Activated CD8-positive, alpha-beta memory T cell treated with anti-CD3 and anti-CD28 coated beads for 48 hours (primary cell): ENCODE measurements at regions not wholly inside any gene's neighbourhood (a gene's known extent, or its start where the extent isn't known, plus 50 kb on each side); places are given as distances from the start of the nearest gene placed in this dataset.
"Not testable (repeated sequence)": the region's sequence is repeated elsewhere in the genome, so short reads cannot be mapped to it uniquely, and the experiment has no call there.

Experiments used
- DNase-seq, 3 experiments: peaks; one replicate each; pipeline ENCODE4 v3.0.0-alpha.2; 2020; ENCODE audit warnings: low read depth in 2 of 3, low spot score in 2 of 3

- DNase-seq, result no peak
Measured at GRCh38 chr10:106304056-106304455, 860.5 kb downstream of the SORCS1 start.

- no peak for DNase-seq
Measured at GRCh38 chr10:106302961-106303360, 861.5 kb downstream of the SORCS1 start.

DNA sequence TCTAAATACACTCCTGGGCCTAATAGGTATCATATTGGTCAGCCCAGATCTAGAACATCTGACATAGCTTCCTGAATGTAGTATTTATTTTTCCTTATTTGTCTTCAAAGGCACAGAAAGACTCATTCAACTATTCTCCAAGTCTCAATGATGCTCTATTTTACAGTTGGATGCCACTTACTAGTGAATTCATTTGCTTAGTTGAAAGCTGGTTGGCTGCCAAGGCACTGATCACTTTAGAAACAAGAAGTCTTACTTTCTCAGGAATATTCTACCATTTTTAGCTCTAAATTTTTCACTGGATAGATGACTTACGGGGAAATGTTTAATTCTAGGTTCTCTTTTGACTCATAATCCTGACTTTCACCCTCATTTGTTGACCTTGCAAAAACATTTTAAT lies 863.4 kb downstream of the SORCS1 start:
- no peak for DNase-seq

DNA sequence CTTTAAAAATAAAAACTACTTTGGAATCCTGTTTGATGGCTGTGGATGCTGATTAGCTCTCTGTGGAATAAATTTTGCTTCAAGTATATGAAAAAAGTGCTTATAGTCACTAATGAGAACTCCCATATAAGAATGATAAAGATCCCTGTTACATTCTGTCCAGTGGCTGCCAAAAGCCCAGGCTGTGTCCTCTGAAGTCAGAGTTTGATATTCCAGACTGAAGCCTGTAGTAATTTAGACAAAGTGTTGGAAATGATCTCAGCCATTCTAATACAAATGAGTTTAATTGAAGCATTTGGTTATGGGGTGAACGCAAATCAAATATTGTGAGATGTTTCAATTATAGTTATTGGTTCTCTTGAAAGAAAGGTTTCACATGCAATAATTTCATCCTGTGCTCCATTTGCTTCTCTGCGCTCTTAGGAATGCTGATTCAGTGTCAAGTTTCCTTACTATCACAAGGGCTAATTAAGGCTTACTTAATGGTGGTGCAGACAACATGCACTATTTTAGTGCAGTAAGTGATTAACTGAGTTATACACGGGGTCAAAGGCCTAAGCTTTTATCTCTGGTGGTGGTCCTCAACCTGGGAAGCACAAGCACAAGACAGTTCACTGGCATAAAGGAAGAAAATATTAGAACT lies 867.6 kb downstream of the SORCS1 start:
- no peak for DNase-seq

- no peak for DNase-seq
Measured at GRCh38 chr10:106284802-106285587, 879.5 kb downstream of the SORCS1 start.

GRCh38 chr10:106280896-106281460 lies 883.5 kb downstream of the SORCS1 start:
- no peak for DNase-seq

GRCh38 chr10:106278383-106278782 lies 886.1 kb downstream of the SORCS1 start:
- no peak for DNase-seq

GRCh38 chr10:106271237-106271636 lies 893.3 kb downstream of the SORCS1 start:
- DNase-seq, result no peak

DNA sequence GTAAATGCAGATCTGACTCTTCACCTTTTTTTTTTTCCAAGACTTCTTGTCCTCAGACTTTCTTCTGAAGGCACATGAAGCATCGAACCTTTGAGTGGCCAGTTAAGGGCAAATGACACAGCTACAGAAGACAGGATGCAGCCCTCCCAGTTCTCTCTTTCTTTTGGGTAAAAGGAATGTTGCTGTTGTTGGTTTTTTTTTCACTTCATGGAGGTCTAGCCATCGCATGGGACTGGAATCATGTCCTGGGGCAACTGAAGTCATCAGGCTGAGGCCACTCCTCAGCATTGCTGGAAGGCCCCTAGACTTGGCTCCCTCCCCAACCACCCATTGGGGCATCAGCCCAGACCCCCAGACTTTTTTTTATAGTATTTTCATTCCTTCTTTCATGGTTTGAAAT lies 896.5 kb downstream of the SORCS1 start:
- DNase-seq, result no peak

DNA sequence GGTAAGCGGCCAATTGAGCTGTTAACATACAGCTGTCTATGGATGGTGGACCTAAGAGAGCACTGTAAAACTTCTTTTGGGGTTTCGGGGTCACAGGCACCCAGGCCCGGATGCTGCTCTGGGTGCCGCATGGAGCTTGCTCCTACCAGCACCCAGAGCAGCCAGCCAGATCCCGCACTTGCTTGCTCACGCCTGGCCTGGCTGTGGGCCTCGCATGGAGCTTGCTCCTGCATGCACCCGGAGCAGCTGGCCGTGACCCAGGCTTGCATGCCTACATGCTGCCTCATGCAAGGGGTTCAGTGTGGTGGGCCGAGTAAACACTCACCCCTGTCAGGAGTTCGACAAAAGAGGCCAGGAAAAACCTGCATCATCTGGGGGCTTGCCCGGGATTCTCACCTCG lies 896.9 kb downstream of the SORCS1 start:
- no peak for DNase-seq

GRCh38 chr10:106257432-106257831 lies 907.1 kb downstream of the SORCS1 start:
- not testable (repeated sequence) for DNase-seq

DNA sequence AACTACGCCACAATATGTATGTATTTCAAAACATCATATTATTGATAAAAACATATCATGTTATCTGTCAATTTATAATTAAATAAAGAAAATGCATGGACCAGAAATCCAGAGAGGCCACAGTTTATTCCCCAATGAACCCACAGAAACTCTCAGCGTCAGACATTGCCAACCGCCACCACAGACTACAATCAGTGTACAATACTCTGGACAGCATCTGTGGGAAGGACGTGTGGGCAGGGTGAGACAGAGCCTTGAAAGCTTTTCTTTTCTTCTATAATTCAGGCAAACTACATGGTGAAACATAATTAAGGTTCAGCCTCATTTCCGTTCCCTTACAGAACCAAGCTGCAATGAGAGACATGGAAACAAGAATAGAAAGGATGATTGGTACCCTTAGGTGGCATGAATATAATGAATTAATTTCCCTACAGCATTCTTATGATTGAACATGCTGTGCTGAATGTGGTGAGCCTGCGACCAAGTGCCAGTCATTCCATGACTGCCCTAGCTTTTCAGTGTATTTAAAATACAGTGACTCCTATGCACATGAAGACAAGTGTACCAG lies 909.3 kb downstream of the SORCS1 start:
- DNase-seq, result no peak

- no peak for DNase-seq
Measured at GRCh38 chr10:106254071-106254470, 910.4 kb downstream of the SORCS1 start.

- no peak for DNase-seq
Measured at GRCh38 chr10:106252541-106252940, 912.0 kb downstream of the SORCS1 start.

- DNase-seq, result no peak
Measured at GRCh38 chr10:106251573-106251972, 912.9 kb downstream of the SORCS1 start.

DNA sequence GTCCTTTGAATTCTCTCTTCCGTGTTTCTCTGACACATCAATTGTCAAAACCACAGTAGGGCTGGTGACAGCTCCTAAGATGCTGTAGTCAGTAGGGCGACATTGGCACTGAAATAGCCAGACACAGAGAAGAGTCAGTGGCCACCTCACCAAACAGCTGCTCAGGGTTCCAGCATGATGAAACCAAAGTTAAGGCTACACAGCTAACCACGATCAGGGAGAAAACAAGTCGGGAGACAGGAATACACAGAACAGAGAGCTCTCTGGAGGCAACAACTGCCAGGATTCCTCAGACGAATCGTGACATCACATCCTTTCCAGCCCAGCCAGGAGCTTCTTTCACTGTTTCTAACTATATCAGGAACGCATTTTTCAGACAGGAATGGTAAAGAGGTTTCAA lies 922.2 kb downstream of the SORCS1 start:
- DNase-seq, result no peak

DNA sequence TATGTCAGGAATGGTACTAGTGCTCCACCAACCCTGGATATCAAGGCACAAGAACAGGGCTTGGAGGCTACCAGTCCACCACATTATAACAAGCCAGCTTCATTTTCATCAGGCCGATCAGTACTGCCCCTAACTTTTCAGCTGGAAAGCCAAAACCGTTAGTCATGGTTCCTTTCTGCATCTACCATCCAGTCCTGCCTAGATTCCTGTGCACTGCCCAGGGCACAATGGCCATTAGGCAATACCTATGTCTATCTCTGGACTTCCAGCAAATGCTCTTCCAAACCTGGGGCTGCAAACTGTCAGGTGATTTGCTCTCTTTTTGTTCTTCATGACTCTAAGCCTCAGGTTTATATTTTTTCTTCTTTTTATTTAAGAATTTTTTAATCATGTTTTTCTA lies 937.7 kb downstream of the SORCS1 start:
- no peak for DNase-seq

- DNase-seq, result no peak
Measured at GRCh38 chr10:106226142-106226541, 938.4 kb downstream of the SORCS1 start.

- no peak for DNase-seq
Measured at GRCh38 chr10:106224676-106225075, 939.8 kb downstream of the SORCS1 start.

- DNase-seq, result no peak
Measured at GRCh38 chr10:106217627-106218026, 946.9 kb downstream of the SORCS1 start.

DNA sequence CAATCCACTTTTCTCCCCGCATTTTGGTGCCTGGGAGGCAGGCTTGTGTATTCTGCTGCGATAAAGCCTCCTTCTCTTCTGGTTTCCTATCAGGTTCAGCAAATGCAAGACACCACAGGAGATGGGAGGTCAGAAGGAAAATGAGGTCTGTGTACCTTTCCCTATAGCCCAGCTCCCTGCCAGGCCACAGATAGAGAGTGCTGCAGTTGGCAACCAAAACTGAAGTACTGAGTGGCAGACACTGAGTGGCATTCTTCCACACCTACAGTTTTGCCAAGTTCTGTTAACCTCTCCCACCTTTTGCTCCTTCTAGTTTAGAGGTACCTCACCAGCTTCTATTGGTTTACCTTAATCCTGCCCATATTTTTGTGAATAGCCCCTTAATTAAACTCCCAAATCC lies 948.4 kb downstream of the SORCS1 start:
- no peak for DNase-seq

GRCh38 chr10:106214243-106214642 lies 950.3 kb downstream of the SORCS1 start:
- no peak for DNase-seq
